T-helper 1 cell (primary cell): ENCODE measurements at regions not wholly inside any gene's neighbourhood (a gene's known extent, or its start where the extent isn't known, plus 50 kb on each side); places are given as distances from the start of the nearest gene placed in this dataset.
"Not testable (repeated sequence)": the region's sequence is repeated elsewhere in the genome, so short reads cannot be mapped to it uniquely, and the experiment has no call there.

Experiments
- DNase-seq, 5 donors: peaks; one replicate each; pipeline ENCODE4 v3.0.0-alpha.2; 2012 to 2020

DNA sequence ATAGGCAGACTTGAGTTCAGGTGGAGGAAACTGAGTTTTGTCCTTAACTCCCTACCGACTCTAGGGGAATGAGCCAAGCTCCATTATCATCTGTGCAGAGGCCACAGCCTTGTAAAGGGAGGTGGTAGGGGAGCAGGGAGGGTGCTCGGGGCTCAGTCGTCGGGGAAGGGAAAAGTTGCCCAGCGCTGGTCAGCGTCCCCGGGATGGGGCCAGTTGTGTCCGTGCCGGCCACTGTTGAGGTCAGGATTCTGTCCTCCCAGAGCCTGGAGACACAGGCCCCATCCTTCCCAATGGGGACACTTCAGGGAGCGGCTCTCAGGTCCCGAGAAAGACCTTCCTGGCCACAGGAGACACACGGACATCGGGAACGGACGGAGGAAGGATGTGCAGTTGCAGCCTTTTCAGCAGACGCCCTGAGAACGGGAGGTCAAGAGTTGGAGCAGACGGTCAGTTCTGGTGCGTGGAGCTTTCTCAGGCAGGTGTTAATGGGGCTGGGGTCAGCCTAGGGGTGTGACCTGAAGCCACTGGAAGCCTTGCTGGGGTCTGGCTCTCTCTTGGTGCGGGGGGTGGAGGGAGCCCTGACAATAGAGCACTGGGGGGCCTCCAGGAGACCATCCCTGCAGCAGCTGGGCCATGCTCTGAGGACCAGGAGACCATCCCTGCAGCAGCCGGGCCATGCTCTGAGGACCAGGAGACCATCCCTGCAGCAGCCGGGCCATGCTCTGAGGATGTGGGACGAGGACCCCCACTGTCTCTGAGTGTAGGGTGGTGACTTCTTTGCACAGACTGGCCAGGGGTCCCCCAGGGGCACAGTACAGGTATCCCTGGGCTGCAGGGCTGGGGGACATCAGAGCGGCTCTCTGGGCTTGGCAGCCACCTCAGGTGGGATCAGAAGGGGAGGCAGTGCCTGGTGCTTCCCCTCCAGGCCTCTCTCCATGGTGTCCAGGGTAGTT lies 394.7 kb downstream of the TMEM121 start:
- peak in 2 of 5 donors; percentile 4 to 9 for DNase-seq

DNA sequence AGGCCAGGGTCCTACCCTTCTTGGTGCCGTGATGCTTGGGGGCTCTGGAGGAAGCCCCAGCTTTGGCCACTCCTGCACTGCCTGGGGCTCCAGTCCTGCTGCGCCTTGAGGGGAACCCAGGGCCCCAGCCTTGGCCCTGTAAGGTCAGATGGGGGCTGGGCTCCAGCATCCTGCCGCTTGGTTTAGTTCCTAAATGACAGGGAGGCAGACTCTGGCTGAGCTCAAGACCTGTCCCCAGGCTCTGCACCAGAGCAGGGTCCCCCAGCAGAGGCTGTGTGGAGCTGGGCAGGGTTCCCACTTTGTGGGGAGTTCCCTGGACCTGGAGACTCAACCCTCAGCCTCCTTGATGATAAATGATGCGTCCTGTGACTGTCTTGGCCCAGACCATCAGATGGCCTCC lies 395.4 kb downstream of the TMEM121 start:
- peak in 1 of 5 donors; percentile 1 for DNase-seq

DNA sequence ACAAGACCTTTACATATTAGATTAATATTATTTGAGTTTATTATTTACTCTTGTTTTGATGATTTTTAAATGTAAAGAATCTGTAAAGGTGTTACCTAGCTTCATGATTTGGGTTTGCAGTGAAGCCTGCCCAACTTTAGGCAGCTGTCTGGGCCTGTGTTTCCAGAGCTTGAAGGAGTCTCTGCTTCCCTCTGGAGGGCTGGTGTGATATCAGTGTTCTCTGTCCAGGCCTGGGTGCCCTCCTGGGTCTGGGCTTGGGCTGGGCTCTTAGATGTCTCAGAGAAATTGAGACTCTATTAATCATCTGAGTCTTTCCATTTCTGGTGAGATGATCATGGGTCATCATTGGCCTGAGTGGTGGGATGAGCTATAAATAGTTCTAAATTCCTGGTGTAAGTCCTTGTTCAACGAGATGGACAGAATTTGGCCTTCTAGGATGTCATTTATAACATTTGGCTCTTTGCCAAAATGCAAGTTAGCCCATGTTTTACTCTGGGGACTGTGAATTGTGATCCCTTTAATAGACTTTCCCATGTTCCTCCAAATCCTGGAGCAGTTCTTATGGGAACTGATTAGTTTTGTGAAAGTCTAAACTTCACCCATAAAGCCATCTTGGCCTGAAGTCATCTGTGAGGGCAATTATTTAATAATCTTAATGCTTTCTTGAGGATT lies 397.3 kb downstream of the TMEM121 start:
- DNase-seq = not testable (repeated sequence)

DNA sequence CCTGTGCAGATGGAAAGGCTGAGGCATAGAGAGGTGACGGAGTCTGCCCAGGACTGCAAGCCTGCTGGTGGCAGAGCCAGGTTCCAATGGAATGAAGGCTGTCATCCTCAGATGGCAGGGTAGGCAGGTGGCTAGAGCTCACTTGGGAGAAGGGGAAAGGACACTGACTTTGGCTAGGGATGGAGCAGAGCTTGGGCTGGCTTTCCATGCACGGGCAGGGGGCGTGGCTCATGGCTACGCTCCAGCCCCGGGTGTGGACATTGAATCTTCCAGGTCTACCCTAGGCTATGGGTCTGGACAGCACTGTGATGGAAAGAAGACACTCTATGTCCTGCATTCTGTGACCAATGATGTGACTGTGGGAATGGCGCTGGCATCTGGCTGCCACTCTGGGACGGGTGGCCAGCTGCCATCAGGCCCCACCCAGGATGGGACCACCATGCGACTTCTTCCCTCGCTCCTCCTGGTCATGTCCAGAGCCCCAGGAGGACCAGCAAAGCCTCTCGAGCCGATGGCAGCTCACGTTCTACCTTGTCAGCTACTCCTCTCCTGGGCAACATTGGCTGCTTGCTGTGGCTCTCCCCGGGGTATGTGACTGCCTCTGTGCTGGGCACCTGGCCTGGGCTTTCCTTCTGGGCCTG lies 398.7 kb downstream of the TMEM121 start:
- no peak for DNase-seq

DNA sequence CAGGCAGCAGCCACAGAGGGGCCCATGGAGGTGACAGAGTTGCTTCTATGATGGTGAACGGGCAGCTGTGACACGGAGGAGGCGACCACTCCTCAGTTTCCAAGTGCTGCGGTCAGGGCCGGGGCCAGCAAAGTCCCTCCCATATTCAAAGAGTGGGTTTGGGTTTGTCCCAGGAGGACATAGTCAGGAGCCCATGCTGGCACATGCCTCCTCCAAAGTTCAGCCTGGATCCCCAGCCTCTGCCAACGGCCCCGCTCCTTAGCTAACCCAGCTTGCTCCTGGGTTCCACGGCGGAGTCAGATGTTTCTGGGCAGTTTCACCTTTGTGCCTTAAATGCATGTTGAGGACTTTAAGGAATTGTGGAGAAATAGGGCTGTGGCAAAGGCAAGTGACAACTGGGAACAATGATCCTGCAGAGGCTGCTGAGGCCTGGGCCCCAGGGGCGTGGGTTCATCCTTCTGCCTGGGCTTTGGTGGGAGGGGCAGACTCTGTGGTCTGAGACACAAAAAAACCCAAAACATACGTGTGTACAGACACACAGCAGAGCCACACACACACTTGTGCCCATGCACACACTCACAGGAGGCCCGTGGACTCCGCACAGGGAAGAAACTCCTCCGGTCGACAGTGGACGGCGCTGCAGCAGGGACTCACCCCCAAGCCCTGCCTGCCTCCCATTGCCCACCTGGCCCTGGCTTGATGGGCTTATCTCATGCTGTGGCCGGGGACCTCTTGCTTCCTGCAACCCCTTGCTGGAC lies 399.4 kb downstream of the TMEM121 start:
- peak in 1 of 5 donors; percentile 0 for DNase-seq

DNA sequence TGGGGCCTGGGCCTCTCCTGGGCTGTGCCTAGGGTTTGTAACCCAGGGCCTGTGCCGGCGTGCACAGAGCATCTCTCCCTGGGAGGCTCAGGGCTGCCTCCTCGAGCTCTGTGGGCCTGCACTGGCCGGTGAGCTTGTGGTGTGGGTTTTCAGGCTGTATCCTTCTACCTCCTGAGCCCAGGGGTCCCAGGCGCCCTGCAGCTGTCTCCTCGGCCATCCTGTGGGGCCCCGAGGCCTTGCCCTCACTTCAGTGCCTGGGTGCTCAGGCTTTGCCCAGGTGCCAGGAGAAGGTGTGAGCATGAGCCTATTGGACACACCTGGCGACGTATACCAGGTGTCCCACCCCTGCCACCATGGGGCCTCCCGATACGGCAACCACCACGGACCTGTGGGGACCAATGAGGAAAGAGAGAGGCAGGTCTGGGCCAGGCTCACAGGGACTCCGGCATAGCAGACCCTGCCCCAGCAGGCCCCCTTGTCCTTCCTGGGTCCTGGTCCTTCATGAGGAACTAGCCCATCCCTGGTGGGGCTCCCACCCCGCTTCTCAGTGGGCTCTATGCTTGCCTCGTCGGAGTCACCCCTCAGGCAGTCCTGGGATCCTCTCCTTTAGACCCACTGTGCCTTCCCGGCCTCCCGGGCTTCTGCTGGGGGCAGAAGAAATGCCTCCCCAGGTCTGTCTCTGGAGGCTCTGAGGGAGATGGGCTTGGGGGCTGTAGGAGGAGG lies 400.2 kb downstream of the TMEM121 start:
- no peak for DNase-seq

DNA sequence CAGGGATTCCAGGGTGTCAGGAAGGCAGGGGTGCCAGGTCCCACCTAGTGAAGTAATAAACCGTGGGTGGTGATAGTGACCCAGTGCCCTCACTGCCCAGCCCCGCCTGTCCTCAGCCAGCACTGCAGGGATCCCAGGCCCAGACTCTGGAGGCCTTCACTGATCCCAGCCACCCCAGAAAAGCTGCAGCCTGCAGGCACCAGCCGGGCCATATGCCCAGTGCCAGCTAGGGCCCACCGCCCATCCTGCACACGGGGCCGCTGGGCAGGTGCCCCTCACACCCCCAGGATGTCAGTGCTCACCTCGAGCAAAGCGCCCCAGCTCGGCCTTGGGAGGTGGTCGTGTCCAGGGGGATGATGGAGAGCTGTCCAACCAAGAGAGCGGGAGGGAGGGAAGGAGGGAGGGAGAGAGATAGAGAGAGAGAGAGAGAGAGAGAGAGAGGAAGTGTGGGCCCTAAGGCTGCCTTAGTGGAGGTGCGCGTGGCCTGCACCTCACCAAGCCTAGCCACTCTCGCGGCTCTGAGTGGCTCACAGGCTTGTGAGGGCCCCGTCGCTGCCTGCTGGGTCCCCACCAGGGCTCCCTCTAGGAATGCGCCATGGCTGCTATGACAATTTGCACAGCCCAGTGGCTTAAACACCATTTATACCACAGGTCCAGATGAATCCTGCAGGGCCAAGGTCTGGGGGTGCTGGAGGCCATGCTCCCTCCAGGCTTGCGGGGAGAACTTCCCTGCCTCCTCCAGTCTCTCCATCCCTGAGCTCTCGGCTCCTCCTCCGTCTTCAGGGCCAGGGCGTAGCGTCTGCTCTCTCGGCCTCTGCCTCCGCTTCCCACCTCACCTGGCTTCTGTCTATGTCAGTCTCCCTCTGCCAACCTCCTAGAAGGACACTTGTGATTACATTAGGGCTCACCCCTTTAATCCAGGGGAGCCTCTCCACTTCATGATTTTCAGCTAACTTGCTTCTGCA lies 401.0 kb downstream of the TMEM121 start:
- DNase-seq = peak in 1 of 5 donors; percentile 0

DNA sequence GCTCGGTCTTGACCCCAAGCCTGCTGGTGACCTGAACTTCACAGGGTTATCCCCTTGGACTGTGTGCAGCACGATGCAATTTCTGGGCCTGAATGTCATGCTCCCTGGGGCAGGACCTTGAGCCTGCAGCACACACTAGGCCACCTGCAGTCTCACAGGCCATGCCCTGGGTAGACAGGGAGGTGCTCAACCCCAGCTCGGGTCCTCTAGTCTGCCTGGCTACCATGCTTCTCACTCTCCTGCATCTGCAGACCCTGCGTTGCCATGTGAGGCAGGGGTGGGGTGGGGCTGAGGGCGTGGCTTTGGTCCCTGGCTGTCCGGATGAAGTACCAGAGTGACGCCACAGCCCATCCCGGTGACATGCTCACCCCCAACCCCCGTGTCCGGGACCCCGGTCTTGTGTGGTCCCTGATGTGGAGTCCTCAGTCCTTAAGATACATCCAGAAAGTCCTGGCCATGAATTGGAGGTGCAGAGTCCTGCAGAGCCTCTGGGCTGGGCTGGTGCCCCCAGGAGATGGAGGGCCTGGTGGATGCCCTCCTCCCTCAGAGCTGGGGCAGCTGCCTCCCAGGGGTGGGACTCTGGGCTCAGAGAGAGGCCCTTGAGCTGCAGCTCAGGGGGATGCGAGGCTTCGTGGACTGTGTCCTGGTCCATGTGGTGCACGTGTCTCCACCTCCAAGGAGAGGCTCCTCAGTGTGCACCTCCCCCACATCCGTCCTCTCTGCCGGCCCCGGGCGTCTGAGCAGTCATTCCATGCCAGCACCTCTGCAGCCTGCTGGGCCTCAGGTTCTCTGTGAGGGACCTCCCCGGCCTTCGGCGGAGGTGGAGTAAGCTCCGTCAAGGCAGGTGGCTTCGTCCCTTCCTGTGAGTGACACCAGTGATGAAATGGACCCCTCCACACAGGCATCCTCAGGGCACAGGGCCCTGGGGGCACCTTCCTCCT lies 402.1 kb downstream of the TMEM121 start:
- DNase-seq = peak in 1 of 5 donors; percentile 2

DNA sequence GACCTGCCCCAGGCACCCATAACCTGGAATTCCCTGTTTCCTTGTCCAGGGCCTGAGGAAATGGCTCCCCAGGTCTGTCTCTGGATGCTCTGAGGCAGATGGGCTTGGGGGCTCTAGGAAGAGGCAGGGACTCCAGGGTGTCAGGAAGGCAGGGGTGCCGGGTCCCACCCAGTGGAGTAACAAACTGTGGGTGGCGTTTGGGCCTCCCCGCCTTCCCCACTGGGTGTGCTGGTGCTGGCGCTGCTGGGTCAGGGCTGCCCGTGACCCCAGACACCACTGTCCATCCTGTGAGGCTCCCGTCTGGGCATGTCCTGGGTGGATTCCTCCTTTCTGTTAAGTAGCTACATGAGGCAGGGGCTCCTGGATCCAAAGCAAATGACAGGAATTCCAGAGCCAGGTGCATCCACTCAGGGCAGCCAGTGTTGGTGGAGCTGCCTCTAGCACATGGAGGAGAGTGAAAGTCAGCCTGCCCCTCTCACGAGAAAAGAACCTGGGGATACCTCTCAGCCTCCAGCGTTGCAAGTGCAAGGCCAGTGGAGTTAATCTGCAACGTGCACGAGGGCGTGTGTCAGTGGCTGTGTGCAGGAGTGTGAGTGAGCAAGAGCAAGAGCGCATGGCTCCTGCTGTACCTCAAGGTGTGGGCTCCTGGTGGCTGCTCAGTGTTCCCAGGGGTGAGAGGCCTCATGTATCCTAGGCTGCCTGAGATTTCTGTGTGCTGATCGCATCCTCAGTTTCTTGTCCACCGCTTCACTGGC lies 403.1 kb downstream of the TMEM121 start:
- DNase-seq = peak in 1 of 5 donors; percentile 0

DNA sequence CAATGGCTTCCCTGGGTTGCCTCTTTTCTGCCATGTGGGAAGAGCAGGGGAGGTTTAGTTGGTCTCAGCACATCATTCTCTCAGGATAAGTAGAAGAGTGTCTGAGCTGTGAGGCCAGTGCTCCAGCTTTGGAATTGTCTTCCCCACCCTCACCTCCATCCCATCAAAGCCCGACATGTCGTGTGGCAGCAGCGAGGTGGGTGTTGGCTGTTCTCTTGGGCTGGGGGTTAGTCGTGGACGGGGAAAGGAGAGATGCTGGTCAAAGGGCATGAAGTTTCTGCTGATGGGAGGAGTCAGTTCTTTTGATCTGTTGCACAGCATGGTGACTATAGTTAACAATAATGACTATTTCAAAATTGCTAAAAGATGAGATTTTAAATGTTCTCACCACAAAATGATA lies 404.2 kb downstream of the TMEM121 start:
- peak in 1 of 5 donors; percentile 0 for DNase-seq

DNA sequence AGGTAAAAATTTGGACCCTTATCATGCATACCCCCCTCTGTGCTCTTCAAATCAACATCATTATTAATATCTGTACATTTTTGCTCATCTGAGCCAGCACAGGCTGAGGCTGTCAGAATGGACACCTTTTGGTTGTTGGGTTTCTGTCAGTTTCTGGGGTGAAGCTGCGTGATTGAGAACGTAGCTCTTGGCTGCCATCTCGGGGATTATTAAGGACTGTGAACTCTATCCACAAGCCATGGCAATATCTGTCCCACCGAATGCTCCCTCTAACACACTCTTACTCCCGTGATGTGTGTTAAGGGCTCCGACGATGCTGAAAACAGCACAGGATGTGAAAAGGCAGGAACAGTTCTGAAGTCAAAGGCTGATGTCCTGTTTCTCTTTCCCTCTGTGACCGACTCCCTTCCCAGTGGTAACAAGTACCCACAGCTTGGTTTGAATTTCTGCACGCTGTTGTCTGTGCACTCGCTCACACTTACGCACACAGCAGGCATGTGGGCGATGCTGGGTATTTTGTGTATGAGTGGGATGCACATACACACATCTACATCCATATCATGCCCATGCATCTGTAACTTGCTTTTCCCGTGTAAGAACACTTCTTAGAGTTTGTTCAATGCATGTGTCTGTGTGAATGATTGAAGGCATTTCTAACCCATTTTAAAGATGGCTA lies 405.6 kb downstream of the TMEM121 start:
- peak in 1 of 5 donors; percentile 1 for DNase-seq

DNA sequence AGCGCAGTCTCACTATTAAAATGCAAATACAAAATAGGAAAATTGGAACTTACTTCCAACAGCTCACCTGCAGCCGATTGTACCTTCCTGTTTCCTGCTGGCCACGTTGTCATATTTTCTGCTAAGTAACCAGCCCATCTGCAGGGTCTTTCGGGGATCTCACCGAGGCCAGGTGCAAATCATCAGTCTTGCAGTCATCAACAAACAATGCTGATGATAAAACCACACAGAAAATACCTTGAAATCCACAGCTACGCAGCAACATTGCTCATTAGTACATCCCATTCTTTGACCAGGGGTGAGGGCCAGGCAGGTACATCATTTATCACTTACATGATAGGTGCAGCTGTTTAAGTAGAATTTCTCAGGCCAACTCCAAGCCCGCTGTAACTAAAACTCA lies 406.9 kb downstream of the TMEM121 start:
- no peak for DNase-seq

DNA sequence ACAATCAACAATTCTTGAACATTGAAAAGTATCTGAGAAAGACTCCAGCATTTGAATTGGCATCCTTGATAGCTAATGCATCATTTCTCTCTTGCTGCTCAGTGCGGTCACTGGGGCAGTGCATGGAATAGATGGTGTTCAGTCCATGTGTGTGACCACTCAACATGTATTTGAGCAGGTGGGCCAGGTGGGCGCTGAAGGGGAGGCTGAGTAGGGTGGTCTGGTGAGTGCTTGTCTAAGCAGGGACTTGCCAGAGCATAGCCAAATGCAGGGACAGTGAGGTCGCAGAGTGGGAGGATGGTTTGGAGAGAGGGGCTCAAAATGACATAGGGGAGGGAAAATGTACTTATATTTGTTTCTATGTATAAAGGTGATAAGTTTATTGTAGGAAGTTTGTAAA lies 409.0 kb downstream of the TMEM121 start:
- DNase-seq = no peak

DNA sequence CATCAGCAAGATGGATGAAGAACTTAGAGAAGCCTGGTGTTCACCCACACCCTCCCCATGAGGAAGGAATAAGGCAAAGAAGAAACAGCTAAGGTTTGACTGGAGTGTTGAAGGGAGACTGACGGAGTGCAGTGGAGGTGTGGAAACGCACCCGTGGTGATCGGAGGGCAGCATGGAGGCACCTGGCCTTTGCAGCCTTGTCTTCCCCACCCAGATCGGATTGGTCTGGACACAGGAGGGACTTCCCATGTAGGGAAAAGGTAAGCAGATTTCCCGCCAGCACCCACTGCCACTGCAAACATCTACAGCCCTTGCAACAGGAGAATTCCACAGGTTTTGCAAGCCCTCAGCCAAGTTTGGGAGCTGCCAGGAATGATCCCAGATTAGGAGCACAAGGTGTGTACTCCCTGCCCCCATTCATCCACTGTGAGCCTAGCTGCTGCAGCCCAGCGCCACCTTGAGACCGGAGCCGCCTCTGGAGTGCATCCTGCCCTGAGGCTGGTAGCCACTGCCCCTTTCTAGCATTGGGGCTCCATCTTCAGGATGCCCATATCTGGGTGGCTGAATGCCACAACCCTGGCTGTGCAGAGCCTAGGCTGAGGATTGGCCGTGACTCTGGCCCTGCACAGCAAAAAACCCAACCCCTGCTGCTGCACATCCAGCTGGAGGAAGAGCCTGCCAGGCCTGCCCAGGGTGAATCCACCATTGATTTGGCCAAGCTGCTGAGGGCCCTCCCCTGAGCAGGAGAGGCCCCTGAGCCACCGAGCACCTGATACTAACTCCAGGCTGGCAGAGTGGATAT lies 411.1 kb downstream of the TMEM121 start:
- DNase-seq = no peak

DNA sequence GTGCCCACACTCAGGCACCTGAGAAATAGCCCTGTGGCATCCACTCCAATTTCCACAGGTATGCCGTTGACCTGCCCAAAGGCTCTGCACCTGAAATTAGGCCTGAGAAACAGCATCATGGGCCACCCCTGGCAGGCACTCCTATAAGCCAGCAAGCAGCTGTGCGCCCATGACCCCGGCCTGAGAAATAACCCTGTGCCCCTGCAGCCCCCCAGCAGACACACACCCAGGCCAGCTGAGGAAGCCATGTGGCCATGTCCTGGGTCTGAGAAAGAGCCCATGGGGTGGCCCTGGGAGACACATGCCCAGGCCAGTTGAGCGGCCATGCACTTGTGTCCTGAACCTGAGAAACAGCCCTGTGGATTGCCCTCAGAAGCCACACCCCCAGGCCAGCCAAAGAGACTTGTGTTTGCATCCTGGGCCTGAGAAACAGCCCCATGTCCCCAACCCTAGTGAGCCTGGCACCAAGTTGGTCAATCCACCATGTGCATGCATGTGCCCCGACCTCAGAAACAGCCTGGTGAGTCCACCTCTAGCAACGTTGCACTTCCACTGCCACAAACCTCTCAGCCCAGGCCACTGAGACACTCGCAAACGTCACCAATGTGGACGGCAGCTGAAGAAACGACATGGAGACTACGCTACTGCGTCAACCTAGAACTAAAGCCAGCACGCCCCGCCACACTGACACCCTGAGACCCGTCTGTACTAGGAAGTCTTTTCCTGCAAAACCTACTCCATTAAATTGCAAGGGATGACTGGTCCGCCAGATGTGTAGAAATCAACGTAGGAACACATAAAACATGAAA lies 411.9 kb downstream of the TMEM121 start:
- DNase-seq = no peak

DNA sequence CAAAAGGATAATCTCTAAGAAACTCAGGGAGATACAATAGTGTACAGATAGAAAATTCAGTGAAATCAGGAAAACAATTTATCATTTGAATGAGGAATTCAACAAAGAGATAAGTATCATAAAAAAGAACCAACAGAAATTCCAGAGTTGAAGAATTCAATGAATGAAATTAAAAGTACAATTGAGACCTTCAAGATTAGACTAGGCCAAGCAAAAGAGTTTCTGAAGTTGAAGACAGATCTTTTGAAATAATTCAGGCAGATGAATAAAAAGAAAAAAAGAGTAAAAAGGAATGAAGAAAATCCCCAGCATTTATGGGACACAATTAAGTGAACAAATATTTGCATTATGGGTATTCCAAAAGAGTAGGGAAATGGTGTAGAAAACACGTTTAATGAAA lies 412.6 kb downstream of the TMEM121 start:
- DNase-seq = no peak
